Adrenal gland (tissue), 9 donors: ENCODE measurements at regions not wholly inside any gene's neighbourhood (a gene's known extent, or its start where the extent isn't known, plus 50 kb on each side); places are given as distances from the start of the nearest gene placed in this dataset.

Source experiments
- DNase-seq, 7 donors: peaks; one replicate each; pipeline ENCODE4 v3.0.0-alpha.2; 2019 to 2020
- H3K27ac ChIP-seq, 5 donors: fragments of 200-600 bp; sonication (generic) in 4 of 5; 1 replicate in 3 of 5; 2 replicates in 2 of 5; pipeline versions ENCODE4 v1.5.1 to v1.8.0; 2016 to 2020; ENCODE audit warnings: mild to moderate bottlenecking in 1 of 5
- H3K27me3 ChIP-seq: fragments of 200-600 bp; 2 replicates; pipeline ENCODE4 v1.8.0; 2021
- H3K36me3 ChIP-seq, 2 donors: fragments of 200-600 bp; replicated peaks in 1 of 2; 1 replicate in 1 of 2; 2 replicates in 1 of 2; pipeline versions ENCODE4 v1.5.1 to v1.8.0; 2018 to 2022
- H3K4me1 ChIP-seq, 2 donors: fragments of 200-600 bp; replicated peaks in 1 of 2; 1 replicate in 1 of 2; 2 replicates in 1 of 2; pipeline versions ENCODE4 v1.5.1 to v1.8.0; 2018 to 2021
- H3K4me3 ChIP-seq, 4 donors: fragments of 200-600 bp; sonication (generic) in 3 of 4; one replicate each; pipeline ENCODE4 v1.5.1; 2016 to 2018
- H3K9me3 ChIP-seq, 3 donors: fragments of 200-600 bp; sonication (generic) in 1 of 3; replicated peaks in 1 of 3; 1 replicate in 2 of 3; 2 replicates in 1 of 3; pipeline versions ENCODE4 v1.5.1 to v1.8.0; 2016 to 2021
- CTCF ChIP-seq, 6 experiments: fragments of 450-650 bp in 4 of 6; fragments of 200-600 bp in 2 of 6; sonication (generic) in 1 of 6; IDR thresholded peaks; 1 replicate in 5 of 6; 2 replicates in 1 of 6; pipeline versions ENCODE4 v1.5.1 to v1.8.0; 2016 to 2021; ENCODE audit warnings: antibody characterized with exemption in 6 of 6, mild to moderate bottlenecking in 2 of 6, moderate library complexity in 1 of 6
- POLR2A ChIP-seq, 2 donors: fragments of 450-650 bp; IDR thresholded peaks; one replicate each; pipeline ENCODE4 v1.6.1; 2017; ENCODE audit warnings: antibody characterized with exemption in 2 of 2, mild to moderate bottlenecking in 2 of 2, moderate library complexity in 1 of 2
- WGBS, 4 donors: extraction: QIAGEN DNeasy Blood & Tissue Kit in 2 of 4; methylation state at CpG; one replicate each; pipeline versions ENCODE4 v1.1.5 to v1.1.7; 2013 to 2017; 5-methylcytosine and 5-hydroxymethylcytosine counted together
- intact Hi-C, 2 donors: fragments of 100-400 bp; cut with DNase I; formaldehyde crosslinking; loops; one replicate each; pipeline versions ENCODE4 v1.14.1 to v1.15.0; 2022 to 2023
- donor health status: healthy with polysubstance abuse.
- donor health status: Bipolar disorder and iron deficiency.
- donor health status: DM: yes; HTN: yes; CAD: no.
- donor health status: DM: no; HTN: no; CAD: no.
- donor health status: DM: no; HTN: no; CAD: no.

GRCh38 chr9:129507805-129508204, 113.1 kb downstream of the C9orf50 start:
- Histone ChIP-seq H3K27ac (no peak overlapping the region), H3K4me3 (no peak overlapping the region), H3K36me3 (no peaks in the 10 kb centered on the region), H3K27me3 (no peaks in the 10 kb centered on the region), H3K4me1 (no peaks in the 10 kb centered on the region), H3K9me3 (no peaks in the 10 kb centered on the region)
- DNase-seq, result no peak
- 84 to 89% (median 86%) methylated on average over 5 of the region's 5 CpGs for WGBS, 4 donors
- intact Hi-C loops, result no loop called here
- TF ChIP-seq CTCF (IDR thresholded peaks at IDR 0.05) (no peak), POLR2A (IDR thresholded peaks at IDR 0.05) (no peak)

- intact Hi-C loops, result no loop called here
- no peak for TF ChIP-seq POLR2A (IDR thresholded peaks at IDR 0.05)
- no peak for TF ChIP-seq CTCF (IDR thresholded peaks at IDR 0.05)
- H3K27ac ChIP-seq, result peak overlapping the region in 1 of 5 donors; percentile 26
- DNase-seq, result peak in 5 of 7 donors; percentile 56 to 77 (median 64)
- no peaks in the 10 kb centered on the region for H3K36me3 ChIP-seq
- 45 to 56% (median 49%) methylated on average over 5 to 6 of the region's 6 CpGs for WGBS, 4 donors
- H3K27me3 ChIP-seq, result no peaks in the 10 kb centered on the region
- no peak overlapping the region for H3K4me3 ChIP-seq
- no peaks in the 10 kb centered on the region for H3K4me1 ChIP-seq
- H3K9me3 ChIP-seq, result no peaks in the 10 kb centered on the region
These were observed 114.0 kb downstream of the C9orf50 start for GRCh38 chr9:129506892-129507291.

- TF ChIP-seq CTCF (IDR thresholded peaks at IDR 0.05) (no peak), POLR2A (IDR thresholded peaks at IDR 0.05) (no peak)
- no peaks in the 10 kb centered on the region for H3K36me3 ChIP-seq
- WGBS, 4 donors, result 88 to 95% (median 93%) methylated on average over 13 of the region's 13 CpGs
- peak in 1 of 7 donors; percentile 51 for DNase-seq
- no peaks in the 10 kb centered on the region for H3K9me3 ChIP-seq
- H3K4me3 ChIP-seq, result no peak overlapping the region
- H3K27ac ChIP-seq, result no peak overlapping the region
- no peaks in the 10 kb centered on the region for H3K4me1 ChIP-seq
- intact Hi-C loops, result no loop called here
- no peaks in the 10 kb centered on the region for H3K27me3 ChIP-seq
These were observed 114.9 kb downstream of the C9orf50 start for GRCh38 chr9:129506041-129506440.

GRCh38 chr9:129505270-129505902, 115.5 kb downstream of the C9orf50 start:
- intact Hi-C loops, result no loop called here
- Histone ChIP-seq H3K4me3 (no peak overlapping the region), H3K9me3 (no peaks in the 10 kb centered on the region), H3K36me3 (no peaks in the 10 kb centered on the region), H3K4me1 (peaks cover 0 to 5% of the 10 kb centered on the region in 2 donors), H3K27me3 (no peaks in the 10 kb centered on the region), H3K27ac (no peak overlapping the region)
- no peak for TF ChIP-seq POLR2A (IDR thresholded peaks at IDR 0.05)
- peak in 1 of 7 donors; percentile 52 for DNase-seq
- WGBS, 4 donors, result 75 to 88% (median 81%) methylated on average over 8 to 22 of the region's 22 CpGs

- no peaks in the 10 kb centered on the region for H3K27me3 ChIP-seq
- no peak overlapping the region for H3K4me3 ChIP-seq
- intact Hi-C loops, result loop anchor here in 1 of 2 donors (5.0 kb wide), 1 partner anchor 103 kb away; no protein-coding TSS in a partner anchor
- no peaks in the 10 kb centered on the region for H3K9me3 ChIP-seq
- H3K4me1 ChIP-seq, result peaks cover 0 to 13% of the 10 kb centered on the region in 2 donors
- WGBS, 4 donors, result 50 to 92% (median 69%) methylated on average over 1 of the region's 1 CpG
- no peak overlapping the region for H3K27ac ChIP-seq
- H3K36me3 ChIP-seq, result no peaks in the 10 kb centered on the region
- DNase-seq, result no peak
- TF ChIP-seq CTCF (IDR thresholded peaks at IDR 0.05) (no peak), POLR2A (IDR thresholded peaks at IDR 0.05) (no peak)
These were observed 116.5 kb downstream of the C9orf50 start for GRCh38 chr9:129504404-129504803.
